ENCODE measurements at regions not wholly inside any gene's neighbourhood (a gene's known extent, or its start where the extent isn't known, plus 50 kb on each side); places are given as distances from the start of the nearest gene placed in this dataset.

DNA sequence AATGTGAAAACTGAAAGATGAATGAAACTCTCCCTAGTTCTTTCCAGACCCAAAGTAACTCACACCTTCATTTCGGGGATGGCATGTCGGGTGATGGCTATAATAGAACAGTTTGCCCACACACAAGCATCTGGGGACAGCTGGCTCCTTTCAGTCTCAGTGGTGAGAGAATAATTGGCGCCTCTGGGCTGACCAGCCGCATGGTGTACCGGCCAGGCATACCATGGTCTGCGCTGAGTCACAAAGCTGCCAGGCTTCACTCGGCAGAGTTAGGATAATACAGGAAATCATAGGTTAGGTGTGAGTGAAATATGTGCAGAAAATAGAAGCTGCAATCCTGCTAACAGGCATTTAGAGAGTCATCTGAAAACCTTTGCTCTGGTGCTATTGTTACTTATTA is 80.4 kb upstream of the IGF1R start:
- Histone ChIP-seq H3K4me1 (ENCODE audit: control insufficient read depth in 5 of 5, insufficient read depth in 5 of 5, low read length in 5 of 5) (no peaks in the 10 kb centered on the region), H3K36me3 (ENCODE audit: control insufficient read depth in 5 of 5, insufficient read depth in 5 of 5, low read length in 5 of 5) (no peaks in the 10 kb centered on the region), H3K4me3 (ENCODE audit: low read depth in 1 of 5, low read length in 5 of 5) (no peak overlapping the region), H3K9me3 (ENCODE audit: control insufficient read depth in 5 of 5, low read length in 5 of 5) (peaks cover 0 to 5% (median 0%) of the 10 kb centered on the region in 5 donors), H3K9ac (ENCODE audit: low read length in 5 of 5) (no peak overlapping the region), H3K27ac (ENCODE audit: low read depth, low read length) (no peak overlapping the region), H3K27me3 (ENCODE audit: control insufficient read depth in 5 of 5, insufficient read depth in 4 of 5, low read length in 5 of 5) (peaks cover 0 to 7% (median 3%) of the 10 kb centered on the region in 5 donors)

DNA sequence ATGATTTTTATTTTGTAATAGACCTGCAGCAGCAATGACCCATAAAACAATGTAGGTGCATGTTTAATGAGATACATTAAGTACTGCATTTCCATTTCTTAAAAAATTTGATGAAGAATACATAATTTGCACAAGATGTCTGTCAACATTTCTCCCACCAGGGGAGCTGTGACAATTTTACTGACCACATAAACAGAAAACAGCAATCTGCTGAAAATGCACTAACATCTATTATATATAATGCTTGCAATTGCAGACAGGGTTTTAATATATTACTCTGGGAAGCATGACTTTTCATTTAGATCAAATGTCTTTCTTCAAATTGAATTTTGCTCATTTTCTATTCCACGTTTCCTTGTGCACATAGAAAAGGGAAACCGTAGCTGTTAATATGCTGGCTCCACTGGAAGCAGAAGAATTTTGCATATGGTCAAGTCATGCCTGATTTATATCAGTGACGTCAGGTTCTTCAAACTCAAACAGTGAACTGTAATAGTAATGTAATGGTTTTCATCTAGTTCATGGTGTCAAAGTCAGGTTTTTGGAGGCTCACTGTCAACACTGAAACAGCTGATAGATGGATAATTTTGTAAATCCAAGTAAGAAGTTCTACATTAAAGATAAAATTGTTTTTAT is 79.8 kb upstream of the IGF1R start:
- no peaks in the 10 kb centered on the region for H3K36me3 ChIP-seq (ENCODE audit: control insufficient read depth in 5 of 5, insufficient read depth in 5 of 5, low read length in 5 of 5)
- H3K4me3 ChIP-seq (ENCODE audit: low read depth in 1 of 5, low read length in 5 of 5) = no peak overlapping the region
- no peaks in the 10 kb centered on the region for H3K4me1 ChIP-seq (ENCODE audit: control insufficient read depth in 5 of 5, insufficient read depth in 5 of 5, low read length in 5 of 5)
- peaks cover 0 to 7% (median 3%) of the 10 kb centered on the region in 5 donors for H3K27me3 ChIP-seq (ENCODE audit: control insufficient read depth in 5 of 5, insufficient read depth in 4 of 5, low read length in 5 of 5)
- no peak overlapping the region for H3K9ac ChIP-seq (ENCODE audit: low read length in 5 of 5)
- H3K9me3 ChIP-seq (ENCODE audit: control insufficient read depth in 5 of 5, low read length in 5 of 5) = peaks cover 0 to 5% (median 0%) of the 10 kb centered on the region in 5 donors
- H3K27ac ChIP-seq (ENCODE audit: low read depth, low read length) = no peak overlapping the region

DNA sequence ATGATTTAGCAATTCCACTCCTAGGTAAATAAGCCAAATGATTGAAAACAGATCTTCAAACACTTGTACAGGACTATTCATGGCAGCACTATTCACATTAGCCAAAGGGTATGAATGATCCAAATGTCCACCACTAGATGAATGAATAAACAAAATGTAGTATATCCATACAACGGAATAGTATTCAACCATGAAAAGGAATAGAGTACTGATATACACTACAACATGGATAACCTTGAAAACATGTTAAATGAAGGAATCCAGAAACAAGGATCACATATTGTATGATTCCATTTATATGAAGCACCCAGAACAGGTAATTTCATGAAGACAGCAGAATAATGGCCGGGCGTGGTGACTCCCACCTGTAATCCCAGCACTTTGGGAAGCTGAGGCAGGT is 78.2 kb upstream of the IGF1R start:
- H3K4me3 ChIP-seq (ENCODE audit: low read depth in 1 of 5, low read length in 5 of 5) = no peak overlapping the region
- no peak overlapping the region for H3K27ac ChIP-seq (ENCODE audit: low read depth, low read length)
- no peaks in the 10 kb centered on the region for H3K36me3 ChIP-seq (ENCODE audit: control insufficient read depth in 5 of 5, insufficient read depth in 5 of 5, low read length in 5 of 5)
- peaks cover 0 to 5% (median 0%) of the 10 kb centered on the region in 5 donors for H3K9me3 ChIP-seq (ENCODE audit: control insufficient read depth in 5 of 5, low read length in 5 of 5)
- H3K9ac ChIP-seq (ENCODE audit: low read length in 5 of 5) = no peak overlapping the region
- H3K4me1 ChIP-seq (ENCODE audit: control insufficient read depth in 5 of 5, insufficient read depth in 5 of 5, low read length in 5 of 5) = no peaks in the 10 kb centered on the region
- H3K27me3 ChIP-seq (ENCODE audit: control insufficient read depth in 5 of 5, insufficient read depth in 4 of 5, low read length in 5 of 5) = peaks cover 0 to 7% (median 3%) of the 10 kb centered on the region in 5 donors

DNA sequence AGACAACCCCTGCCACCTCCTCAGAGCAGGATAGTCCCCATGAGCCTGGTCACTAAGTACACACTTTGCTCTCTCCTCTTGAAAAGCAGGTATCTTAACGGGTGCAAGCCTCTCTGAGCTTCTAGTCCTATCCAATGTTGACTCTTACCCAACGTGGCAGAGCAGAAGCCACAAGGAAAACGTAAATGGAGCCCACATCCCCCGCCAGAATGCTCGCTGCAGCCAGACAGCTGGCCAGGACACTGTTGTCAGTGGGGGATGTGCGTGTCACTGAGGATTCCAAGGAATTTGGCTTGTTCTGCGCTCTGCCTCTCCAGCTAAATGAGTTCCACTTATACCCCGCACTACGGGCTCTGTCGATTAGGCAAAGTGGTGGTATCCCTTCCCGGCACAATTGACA is 67.8 kb upstream of the IGF1R start:
- Histone ChIP-seq H3K9me3 (ENCODE audit: control insufficient read depth in 5 of 5, low read length in 5 of 5) (peaks cover 0 to 2% (median 0%) of the 10 kb centered on the region in 5 donors), H3K4me3 (ENCODE audit: low read depth in 1 of 5, low read length in 5 of 5) (no peak overlapping the region), H3K27me3 (ENCODE audit: control insufficient read depth in 5 of 5, insufficient read depth in 4 of 5, low read length in 5 of 5) (peaks cover 10 to 33% (median 20%) of the 10 kb centered on the region in 5 donors), H3K36me3 (ENCODE audit: control insufficient read depth in 5 of 5, insufficient read depth in 5 of 5, low read length in 5 of 5) (no peaks in the 10 kb centered on the region), H3K4me1 (ENCODE audit: control insufficient read depth in 5 of 5, insufficient read depth in 5 of 5, low read length in 5 of 5) (peaks cover 0 to 2% (median 0%) of the 10 kb centered on the region in 5 donors), H3K9ac (ENCODE audit: low read length in 5 of 5) (no peak overlapping the region), H3K27ac (ENCODE audit: low read depth, low read length) (no peak overlapping the region)

DNA sequence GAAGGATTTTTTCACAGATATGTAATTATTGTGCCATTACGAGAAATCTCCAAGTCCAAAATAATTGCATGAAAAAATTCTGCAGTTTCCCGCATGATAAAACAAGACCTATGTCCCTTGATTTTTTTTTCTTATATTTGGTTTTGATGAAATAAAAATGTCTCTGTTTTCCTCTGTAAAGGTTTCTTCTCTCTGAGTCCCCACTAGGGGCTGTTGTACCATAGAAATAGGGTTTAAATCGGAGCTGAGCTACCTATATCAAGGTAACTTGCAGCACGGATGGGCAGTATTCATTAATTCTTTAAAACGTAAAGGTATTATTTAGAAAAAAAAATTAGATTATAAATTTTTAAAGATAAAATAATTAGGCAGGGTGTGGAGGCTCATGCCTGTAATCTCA is 66.6 kb upstream of the IGF1R start:
- H3K27ac ChIP-seq (ENCODE audit: low read depth, low read length) = no peak overlapping the region
- H3K4me1 ChIP-seq (ENCODE audit: control insufficient read depth in 5 of 5, insufficient read depth in 5 of 5, low read length in 5 of 5) = peaks cover 0 to 2% (median 0%) of the 10 kb centered on the region in 5 donors
- no peaks in the 10 kb centered on the region for H3K36me3 ChIP-seq (ENCODE audit: control insufficient read depth in 5 of 5, insufficient read depth in 5 of 5, low read length in 5 of 5)
- no peak overlapping the region for H3K9ac ChIP-seq (ENCODE audit: low read length in 5 of 5)
- H3K4me3 ChIP-seq (ENCODE audit: low read depth in 1 of 5, low read length in 5 of 5) = no peak overlapping the region
- peaks cover 10 to 33% (median 21%) of the 10 kb centered on the region in 5 donors for H3K27me3 ChIP-seq (ENCODE audit: control insufficient read depth in 5 of 5, insufficient read depth in 4 of 5, low read length in 5 of 5)
- H3K9me3 ChIP-seq (ENCODE audit: control insufficient read depth in 5 of 5, low read length in 5 of 5) = peaks cover 0 to 2% (median 0%) of the 10 kb centered on the region in 5 donors

DNA sequence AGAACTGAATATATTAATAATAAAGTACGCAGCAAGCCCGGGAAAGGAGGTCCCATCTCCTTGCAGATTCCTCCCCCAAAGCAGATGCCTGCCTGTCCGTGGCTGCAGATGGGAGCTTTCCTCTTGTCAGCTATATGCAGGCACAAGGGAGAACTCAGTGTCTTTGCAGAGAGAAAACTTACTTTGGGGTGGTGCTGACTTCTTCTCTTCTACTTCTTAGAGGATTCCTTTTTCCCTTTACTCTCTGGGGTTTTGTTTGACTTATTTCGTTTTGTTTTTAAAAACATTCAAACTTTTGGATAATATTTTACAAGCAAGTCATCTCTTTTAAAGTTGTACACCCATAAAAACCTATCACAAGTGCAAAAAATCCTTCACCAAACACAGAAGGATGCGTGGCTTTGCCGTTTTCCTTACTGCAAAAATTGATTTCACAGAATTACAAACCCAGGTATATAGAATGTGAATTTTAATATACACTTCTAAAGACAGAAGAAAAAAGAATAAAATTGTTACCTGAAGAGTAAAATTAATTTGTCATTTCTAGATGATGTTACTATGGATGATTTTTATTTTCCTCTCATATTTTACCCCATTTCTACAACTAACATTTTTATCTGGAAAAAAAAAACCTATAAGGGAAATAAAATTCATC is 65.3 kb upstream of the IGF1R start:
- no peaks in the 10 kb centered on the region for H3K36me3 ChIP-seq (ENCODE audit: control insufficient read depth in 5 of 5, insufficient read depth in 5 of 5, low read length in 5 of 5)
- H3K4me1 ChIP-seq (ENCODE audit: control insufficient read depth in 5 of 5, insufficient read depth in 5 of 5, low read length in 5 of 5) = peaks cover 0 to 2% (median 0%) of the 10 kb centered on the region in 5 donors
- H3K27ac ChIP-seq (ENCODE audit: low read depth, low read length) = no peak overlapping the region
- H3K27me3 ChIP-seq (ENCODE audit: control insufficient read depth in 5 of 5, insufficient read depth in 4 of 5, low read length in 5 of 5) = peaks cover 10 to 33% (median 21%) of the 10 kb centered on the region in 5 donors
- H3K4me3 ChIP-seq (ENCODE audit: low read depth in 1 of 5, low read length in 5 of 5) = no peak overlapping the region
- H3K9me3 ChIP-seq (ENCODE audit: control insufficient read depth in 5 of 5, low read length in 5 of 5) = peaks cover 0 to 2% (median 0%) of the 10 kb centered on the region in 5 donors
- no peak overlapping the region for H3K9ac ChIP-seq (ENCODE audit: low read length in 5 of 5)

DNA sequence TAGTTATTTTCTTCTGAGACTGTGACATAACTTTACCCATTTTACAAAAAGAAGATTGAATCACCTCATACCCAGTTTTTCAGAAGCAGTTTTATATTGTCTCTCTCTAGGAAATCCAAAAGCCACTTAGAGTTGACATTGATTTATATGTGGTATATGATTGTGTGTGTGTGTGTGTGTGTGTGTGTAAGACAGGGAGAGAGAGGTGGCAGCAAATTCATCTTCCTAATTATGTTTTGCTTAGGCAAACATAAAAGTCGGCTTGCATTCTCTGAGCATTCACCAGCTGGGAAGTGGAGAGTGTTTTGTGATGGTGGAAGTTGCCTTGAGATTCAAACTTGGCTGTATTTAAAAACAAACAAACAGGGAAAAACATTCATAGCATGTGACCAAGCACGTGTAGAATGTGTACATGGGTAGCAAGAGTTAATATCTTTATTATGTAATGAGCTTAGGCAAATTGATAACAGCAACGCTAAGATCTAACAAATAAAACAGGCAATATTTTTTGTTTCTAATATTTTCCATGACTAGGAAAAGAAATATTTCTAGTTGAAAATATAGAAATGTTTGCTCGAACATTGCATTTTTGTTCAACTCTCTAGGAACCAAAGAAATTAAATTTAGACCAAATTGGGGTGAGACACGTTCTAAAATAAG is 64.4 kb upstream of the IGF1R start:
- H3K9me3 ChIP-seq (ENCODE audit: control insufficient read depth in 5 of 5, low read length in 5 of 5) = no peaks in the 10 kb centered on the region
- H3K36me3 ChIP-seq (ENCODE audit: control insufficient read depth in 5 of 5, insufficient read depth in 5 of 5, low read length in 5 of 5) = no peaks in the 10 kb centered on the region
- peaks cover 0 to 2% (median 0%) of the 10 kb centered on the region in 5 donors for H3K4me1 ChIP-seq (ENCODE audit: control insufficient read depth in 5 of 5, insufficient read depth in 5 of 5, low read length in 5 of 5)
- H3K9ac ChIP-seq (ENCODE audit: low read length in 5 of 5) = no peak overlapping the region
- no peak overlapping the region for H3K27ac ChIP-seq (ENCODE audit: low read depth, low read length)
- no peak overlapping the region for H3K4me3 ChIP-seq (ENCODE audit: low read depth in 1 of 5, low read length in 5 of 5)
- H3K27me3 ChIP-seq (ENCODE audit: control insufficient read depth in 5 of 5, insufficient read depth in 4 of 5, low read length in 5 of 5) = peaks cover 10 to 37% (median 21%) of the 10 kb centered on the region in 5 donors

DNA sequence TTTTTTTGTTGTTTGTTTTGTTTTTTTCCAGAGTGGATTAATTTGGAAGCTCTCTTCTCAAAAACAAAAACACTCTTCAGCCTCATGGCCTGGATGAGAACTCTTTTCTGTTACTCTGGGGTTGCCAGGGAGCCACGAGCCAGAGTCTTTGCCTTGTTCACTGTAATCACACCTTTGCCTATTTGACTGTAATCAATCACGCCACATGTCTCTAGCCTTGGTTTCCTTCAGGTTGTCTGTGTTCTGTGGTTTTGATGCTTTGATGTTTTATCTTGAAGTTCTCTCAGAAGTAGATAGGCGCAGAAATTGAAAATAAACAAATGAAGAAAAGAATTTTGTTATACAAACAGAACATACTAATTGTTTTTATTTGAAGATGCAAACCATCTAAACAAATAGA is 62.3 kb upstream of the IGF1R start:
- H3K27me3 ChIP-seq (ENCODE audit: control insufficient read depth in 5 of 5, insufficient read depth in 4 of 5, low read length in 5 of 5) = peaks cover 5 to 24% (median 15%) of the 10 kb centered on the region in 5 donors
- no peaks in the 10 kb centered on the region for H3K4me1 ChIP-seq (ENCODE audit: control insufficient read depth in 5 of 5, insufficient read depth in 5 of 5, low read length in 5 of 5)
- no peak overlapping the region for H3K27ac ChIP-seq (ENCODE audit: low read depth, low read length)
- no peak overlapping the region for H3K9ac ChIP-seq (ENCODE audit: low read length in 5 of 5)
- no peak overlapping the region for H3K4me3 ChIP-seq (ENCODE audit: low read depth in 1 of 5, low read length in 5 of 5)
- no peaks in the 10 kb centered on the region for H3K9me3 ChIP-seq (ENCODE audit: control insufficient read depth in 5 of 5, low read length in 5 of 5)
- H3K36me3 ChIP-seq (ENCODE audit: control insufficient read depth in 5 of 5, insufficient read depth in 5 of 5, low read length in 5 of 5) = no peaks in the 10 kb centered on the region

DNA sequence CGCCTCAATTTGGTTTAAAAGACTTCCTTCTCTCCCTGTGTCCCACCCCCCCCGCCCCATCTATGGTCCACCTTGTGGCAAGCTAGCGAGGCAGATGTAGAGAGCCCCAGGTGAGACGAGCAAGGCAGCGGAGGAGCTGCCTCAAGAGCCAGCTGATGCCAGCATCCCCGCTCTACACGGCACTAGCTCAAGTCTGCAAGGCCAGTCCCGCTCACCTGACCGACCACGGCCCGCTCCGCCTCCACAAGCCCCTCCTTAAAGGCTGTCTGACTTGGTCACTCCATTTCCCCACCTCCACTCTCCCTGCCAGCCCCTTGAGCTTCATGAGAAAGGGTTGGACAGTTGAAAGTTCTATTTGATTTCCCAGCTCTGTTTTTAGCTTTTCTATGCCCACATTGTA is 56.2 kb upstream of the IGF1R start:
- Histone ChIP-seq H3K27me3 (ENCODE audit: control insufficient read depth in 5 of 5, insufficient read depth in 4 of 5, low read length in 5 of 5) (peaks cover 4 to 24% (median 9%) of the 10 kb centered on the region in 5 donors), H3K4me1 (ENCODE audit: control insufficient read depth in 5 of 5, insufficient read depth in 5 of 5, low read length in 5 of 5) (no peaks in the 10 kb centered on the region)

DNA sequence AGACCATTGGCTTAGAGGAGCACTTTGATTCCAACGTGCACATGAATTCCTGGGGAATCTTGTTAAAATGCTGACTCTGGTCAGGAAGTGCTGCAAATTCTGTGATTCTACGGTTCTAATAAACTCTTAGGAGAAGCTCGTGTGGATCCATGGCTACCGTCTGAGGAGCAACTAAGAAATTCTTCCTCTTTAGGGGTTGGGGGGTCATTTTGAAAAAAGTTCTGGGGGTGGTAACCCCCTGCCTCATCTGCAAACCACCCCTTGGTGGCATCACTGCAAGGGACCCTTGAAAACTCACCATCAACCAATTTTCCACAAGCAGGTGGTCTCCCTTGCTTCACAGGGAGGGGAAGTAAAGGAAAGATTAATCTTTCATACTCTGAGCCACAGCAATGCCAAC is 52.2 kb upstream of the IGF1R start:
- Histone ChIP-seq H3K4me3 (ENCODE audit: low read depth in 1 of 5, low read length in 5 of 5) (no peak overlapping the region), H3K9ac (ENCODE audit: low read length in 5 of 5) (no peak overlapping the region), H3K4me1 (ENCODE audit: control insufficient read depth in 5 of 5, insufficient read depth in 5 of 5, low read length in 5 of 5) (peaks cover 0 to 9% (median 7%) of the 10 kb centered on the region in 5 donors), H3K36me3 (ENCODE audit: control insufficient read depth in 5 of 5, insufficient read depth in 5 of 5, low read length in 5 of 5) (no peaks in the 10 kb centered on the region), H3K27me3 (ENCODE audit: control insufficient read depth in 5 of 5, insufficient read depth in 4 of 5, low read length in 5 of 5) (peaks cover 4 to 18% (median 9%) of the 10 kb centered on the region in 5 donors), H3K27ac (ENCODE audit: low read depth, low read length) (no peak overlapping the region), H3K9me3 (ENCODE audit: control insufficient read depth in 5 of 5, low read length in 5 of 5) (no peaks in the 10 kb centered on the region)

More for the DNA sequence above, 56.2 kb upstream of the IGF1R start:
- H3K4me3 ChIP-seq (ENCODE audit: low read depth in 1 of 5, low read length in 5 of 5) = no peak overlapping the region
- no peaks in the 10 kb centered on the region for H3K36me3 ChIP-seq (ENCODE audit: control insufficient read depth in 5 of 5, insufficient read depth in 5 of 5, low read length in 5 of 5)
- no peak overlapping the region for H3K27ac ChIP-seq (ENCODE audit: low read depth, low read length)
- H3K9me3 ChIP-seq (ENCODE audit: control insufficient read depth in 5 of 5, low read length in 5 of 5) = no peaks in the 10 kb centered on the region
- no peak overlapping the region for H3K9ac ChIP-seq (ENCODE audit: low read length in 5 of 5)
